DMS153 (cell line): ENCODE measurements at regions not wholly inside any gene's neighbourhood (a gene's known extent, or its start where the extent isn't known, plus 50 kb on each side); places are given as distances from the start of the nearest gene placed in this dataset.
A peak's percentile ranks its signal among the peaks of the same experiment; 100 is the strongest.

Experiments
- DNase-seq: peaks from one replicate; lab custom pipeline; 2025; lab: John Stamatoyannopoulos, UW

GRCh38 chr3:84439476-84439875 is 519.3 kb upstream of the CADM2 start:
- no peak for DNase-seq

- no peak for DNase-seq
Observed at GRCh38 chr3:84440291-84440690, 518.5 kb upstream of the CADM2 start.

GRCh38 chr3:84442533-84442932 is 516.3 kb upstream of the CADM2 start:
- DNase-seq: no peak

- DNase-seq: no peak
Observed at GRCh38 chr3:84444726-84445521, 513.9 kb upstream of the CADM2 start.

GRCh38 chr3:84487296-84487695 is 471.5 kb upstream of the CADM2 start:
- no peak for DNase-seq

- no peak for DNase-seq
Observed at GRCh38 chr3:84504761-84505160, 454.0 kb upstream of the CADM2 start.

GRCh38 chr3:84510007-84510406 is 448.8 kb upstream of the CADM2 start:
- no peak for DNase-seq

GRCh38 chr3:84522893-84523292 is 435.9 kb upstream of the CADM2 start:
- DNase-seq: no peak

GRCh38 chr3:84536916-84537315 is 421.9 kb upstream of the CADM2 start:
- DNase-seq: no peak

- no peak for DNase-seq
Observed at GRCh38 chr3:84538597-84538996, 420.2 kb upstream of the CADM2 start.

- no peak for DNase-seq
Observed at GRCh38 chr3:84547207-84547606, 411.6 kb upstream of the CADM2 start.

- DNase-seq: no peak
Observed at GRCh38 chr3:84547971-84548970, 410.5 kb upstream of the CADM2 start.

GRCh38 chr3:84555629-84556028 is 403.2 kb upstream of the CADM2 start:
- no peak for DNase-seq

GRCh38 chr3:84566256-84566655 is 392.5 kb upstream of the CADM2 start:
- DNase-seq: no peak

- no peak for DNase-seq
Observed at GRCh38 chr3:84567796-84568195, 391.0 kb upstream of the CADM2 start.

GRCh38 chr3:84573962-84574361 is 384.8 kb upstream of the CADM2 start:
- DNase-seq: no peak

- DNase-seq: no peak
Observed at GRCh38 chr3:84586427-84586826, 372.4 kb upstream of the CADM2 start.

GRCh38 chr3:84600703-84601225 is 358.0 kb upstream of the CADM2 start:
- no peak for DNase-seq

- DNase-seq: peak; percentile 57
Observed at GRCh38 chr3:84601303-84601702, 357.5 kb upstream of the CADM2 start.

- DNase-seq: no peak
Observed at GRCh38 chr3:84621823-84622222, 337.0 kb upstream of the CADM2 start.

- no peak for DNase-seq
Observed at GRCh38 chr3:84634668-84635067, 324.1 kb upstream of the CADM2 start.

GRCh38 chr3:84637272-84637671 is 321.5 kb upstream of the CADM2 start:
- DNase-seq: no peak

- no peak for DNase-seq
Observed at GRCh38 chr3:84666468-84666867, 292.3 kb upstream of the CADM2 start.
